ENCODE measurements at regions not wholly inside any gene's neighbourhood (a gene's known extent, or its start where the extent isn't known, plus 50 kb on each side); places are given as distances from the start of the nearest gene placed in this dataset.

- TF ChIP-seq CTCF (IDR thresholded peaks at IDR 0.05; ENCODE audit: extremely low read depth in 1 of 2, insufficient read depth in 1 of 2, low read depth in 1 of 2, low read length in 2 of 2) (no peak), MAX (IDR thresholded peaks at IDR 0.05; ENCODE audit: insufficient read depth, insufficient read length) (no peak), POLR2A (IDR thresholded peaks at IDR 0.05; ENCODE audit: low read depth, low read length) (no peak), MYC (IDR thresholded peaks at IDR 0.05; ENCODE audit: low read depth, low read length) (no peak), POLR2AphosphoS5 (IDR thresholded peaks at IDR 0.05; ENCODE audit: insufficient read depth, low read depth, low read length) (no peak), JUN (IDR thresholded peaks at IDR 0.05; ENCODE audit: borderline replicate concordance, insufficient read depth, insufficient read length, low read depth) (no peak), EZH2 (IDR thresholded peaks at IDR 0.05; ENCODE audit: borderline replicate concordance, low read depth, low read length, severe bottlenecking) (no peak)
Observed at GRCh38 chr17:13350466-13350865, 251.3 kb downstream of the HS3ST3A1 start.

All from endothelial cell of umbilical vein (primary cell).